ENCODE measurements at regions not wholly inside any gene's neighbourhood (a gene's known extent, or its start where the extent isn't known, plus 50 kb on each side); places are given as distances from the start of the nearest gene placed in this dataset.
"Not testable (repeated sequence)": the region's sequence is repeated elsewhere in the genome, so short reads cannot be mapped to it uniquely, and the experiment has no call there.

GRCh38 chr2:235105821-235106359, 154.1 kb downstream of the SH3BP4 start:
- DNase-seq: no peak

- no peak for DNase-seq
Observed at GRCh38 chr2:235106874-235107639, 155.2 kb downstream of the SH3BP4 start.

DNA sequence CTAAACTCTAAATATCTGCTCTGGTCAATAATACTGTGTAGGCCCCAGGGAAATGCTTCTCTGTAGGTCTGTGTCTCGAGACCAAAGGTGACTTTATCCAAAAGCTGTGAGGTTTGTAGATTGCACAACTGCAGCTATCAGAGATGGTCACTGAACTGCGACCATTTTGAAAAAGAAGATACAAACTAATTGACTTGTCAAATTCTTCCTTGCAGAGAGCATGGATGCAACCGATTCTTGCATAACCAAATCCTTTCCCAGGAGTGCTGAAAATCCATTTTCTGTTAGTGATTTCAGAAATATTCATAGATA, 155.8 kb downstream of the SH3BP4 start:
- DNase-seq: no peak

DNA sequence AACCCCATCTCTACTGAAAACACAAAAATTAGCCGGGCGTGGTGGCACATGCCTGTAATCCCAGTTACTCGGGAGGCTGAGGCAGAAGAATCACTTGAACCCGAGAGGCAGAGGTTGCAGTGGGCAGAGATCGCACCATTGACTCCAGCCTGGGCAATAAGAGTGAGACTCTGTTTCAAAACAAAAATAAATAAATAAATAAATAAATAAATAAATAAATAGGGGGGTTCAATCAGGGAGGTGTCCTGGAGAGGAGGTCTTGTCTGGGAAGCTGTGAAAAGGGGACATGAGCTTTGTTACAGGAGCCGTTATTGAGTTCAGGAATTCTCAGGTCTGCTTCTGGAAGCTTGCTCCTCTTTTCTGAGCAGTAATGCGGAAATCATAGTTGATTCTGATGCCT, 157.7 kb downstream of the SH3BP4 start:
- not testable (repeated sequence) for DNase-seq

- DNase-seq: no peak
Observed at GRCh38 chr2:235112365-235112764, 160.5 kb downstream of the SH3BP4 start.

DNA sequence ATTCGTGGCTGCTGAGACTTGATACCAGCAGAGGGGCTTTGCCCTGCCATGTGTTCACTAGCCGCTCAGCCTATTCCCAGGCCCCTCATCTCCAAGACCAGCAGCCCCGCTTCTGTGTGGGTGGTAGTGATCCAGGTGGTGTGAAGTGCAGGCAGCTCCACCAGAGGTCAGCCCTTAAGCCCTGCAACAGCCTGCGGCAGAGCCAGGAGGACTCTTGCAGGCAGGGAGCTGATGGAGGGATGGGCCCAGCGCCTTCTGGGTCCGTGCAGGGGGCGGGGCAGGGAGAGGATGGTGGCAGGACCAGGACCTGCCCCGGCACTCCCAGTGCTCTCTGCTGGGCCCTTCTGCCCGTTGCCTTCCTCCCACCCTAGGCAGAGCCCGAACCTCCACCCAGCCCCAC, 162.0 kb downstream of the SH3BP4 start:
- DNase-seq: peak; percentile 32

DNA sequence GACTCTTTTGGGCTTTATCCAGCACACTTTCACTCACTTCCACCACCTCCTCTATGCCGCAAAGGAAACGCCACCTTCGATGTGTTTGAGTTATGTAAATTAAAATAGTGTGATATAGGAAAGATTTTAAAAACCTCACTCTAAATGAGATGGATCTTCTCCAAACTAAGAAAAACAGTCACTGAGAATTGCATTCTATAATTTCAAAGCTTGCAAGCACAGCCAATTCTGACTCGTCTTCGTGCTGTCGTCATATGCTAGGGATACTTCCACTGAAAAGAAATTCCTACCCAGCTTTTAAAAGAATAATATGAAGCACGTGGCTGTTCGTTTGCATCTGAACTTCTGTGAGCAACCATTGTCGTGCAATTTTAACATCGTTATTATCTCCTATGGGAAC, 162.5 kb downstream of the SH3BP4 start:
- DNase-seq: no peak

GRCh38 chr2:235115521-235115920, 163.7 kb downstream of the SH3BP4 start:
- DNase-seq: no peak

DNA sequence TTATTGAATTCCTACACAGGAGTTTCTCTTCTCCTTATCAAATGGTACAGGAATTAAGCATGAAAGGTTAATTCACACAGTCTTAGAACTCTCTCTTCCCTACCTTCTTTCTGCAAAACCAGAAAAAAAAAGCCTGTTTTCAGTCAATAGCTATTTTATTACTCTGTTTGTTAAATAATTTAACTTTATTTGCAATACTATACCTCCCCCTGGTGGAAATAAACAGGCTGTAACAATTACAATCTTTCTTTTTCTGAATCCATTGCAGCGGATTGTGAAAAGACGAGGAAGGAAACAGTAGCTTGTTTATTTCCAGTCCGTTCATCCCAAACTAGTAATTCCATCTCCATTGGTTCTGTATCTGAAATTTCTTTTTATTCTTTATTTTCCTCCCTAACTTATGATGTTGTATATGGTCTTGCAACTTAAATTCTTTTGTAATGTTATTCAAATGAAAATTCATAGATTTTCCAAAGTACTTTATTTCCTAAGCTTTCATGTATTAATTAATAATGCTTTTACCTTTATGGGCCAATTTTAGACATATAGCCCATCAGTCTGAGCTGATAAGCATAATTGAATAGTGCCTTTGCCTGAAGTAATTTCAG, 165.2 kb downstream of the SH3BP4 start:
- no peak for DNase-seq

GRCh38 chr2:235126768-235127167, 175.0 kb downstream of the SH3BP4 start:
- DNase-seq: no peak

DNA sequence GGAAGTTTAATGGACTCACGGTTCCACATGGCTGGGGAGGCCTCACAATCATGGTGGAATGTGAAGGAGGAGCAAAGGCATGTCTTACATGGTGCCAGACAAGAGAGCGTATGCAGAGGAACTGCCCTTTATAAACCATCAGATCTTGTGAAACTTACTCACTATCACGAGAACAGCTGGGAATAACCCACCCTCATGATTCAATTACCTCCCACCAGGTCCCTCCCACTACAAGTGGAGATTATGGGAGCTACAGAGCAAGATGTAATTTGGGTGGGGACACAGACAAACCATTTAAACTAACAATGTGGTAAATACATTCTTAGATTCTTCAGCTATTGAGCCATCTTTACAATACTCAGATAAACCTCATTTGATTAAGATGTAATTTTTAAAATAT, 176.1 kb downstream of the SH3BP4 start:
- DNase-seq: no peak

- no peak for DNase-seq
Observed at GRCh38 chr2:235129850-235130249, 178.0 kb downstream of the SH3BP4 start.

- DNase-seq: no peak
Observed at GRCh38 chr2:235131334-235132305, 179.8 kb downstream of the SH3BP4 start.

DNA sequence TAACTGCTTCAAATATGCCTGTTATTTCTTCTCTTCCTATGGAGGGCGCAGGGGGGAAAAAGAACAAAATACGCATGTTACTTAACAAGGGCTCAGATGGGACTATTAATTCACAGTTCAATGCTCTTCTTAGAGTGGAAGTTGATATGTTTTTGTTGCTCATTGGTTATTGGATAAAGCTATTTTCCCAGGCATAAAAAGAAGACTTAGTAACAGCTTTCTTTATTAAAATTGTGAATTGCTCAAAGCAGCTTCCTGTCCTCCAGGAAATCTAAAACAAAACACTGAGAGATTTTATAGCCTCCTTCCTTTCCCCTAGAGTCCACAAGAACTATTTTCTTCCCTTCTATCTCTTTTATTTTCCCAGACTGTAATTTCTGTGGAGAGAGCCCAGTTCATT, 180.8 kb downstream of the SH3BP4 start:
- no peak for DNase-seq

DNA sequence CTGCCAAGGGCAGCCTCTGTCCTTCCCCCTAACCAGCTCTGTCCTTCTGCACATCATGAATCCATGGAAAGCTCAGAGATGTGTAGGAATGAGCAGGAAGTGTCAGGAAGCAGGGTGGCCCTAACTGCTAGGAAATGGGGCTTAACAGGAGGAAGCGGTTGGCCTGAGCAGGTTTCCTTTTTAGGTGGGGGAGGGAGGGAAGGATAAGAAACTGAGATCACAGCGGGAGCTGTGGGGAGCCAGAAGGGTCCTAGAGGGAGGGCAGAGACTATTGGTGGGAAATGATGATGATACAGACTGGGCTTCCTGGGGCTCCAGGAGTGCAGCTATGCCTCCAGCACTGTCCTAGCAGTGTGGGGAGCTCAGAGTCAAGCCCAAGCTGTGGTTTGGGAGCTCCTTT, 182.0 kb downstream of the SH3BP4 start:
- DNase-seq: no peak

- DNase-seq: no peak
Observed at GRCh38 chr2:235134420-235134819, 182.6 kb downstream of the SH3BP4 start.

DNA sequence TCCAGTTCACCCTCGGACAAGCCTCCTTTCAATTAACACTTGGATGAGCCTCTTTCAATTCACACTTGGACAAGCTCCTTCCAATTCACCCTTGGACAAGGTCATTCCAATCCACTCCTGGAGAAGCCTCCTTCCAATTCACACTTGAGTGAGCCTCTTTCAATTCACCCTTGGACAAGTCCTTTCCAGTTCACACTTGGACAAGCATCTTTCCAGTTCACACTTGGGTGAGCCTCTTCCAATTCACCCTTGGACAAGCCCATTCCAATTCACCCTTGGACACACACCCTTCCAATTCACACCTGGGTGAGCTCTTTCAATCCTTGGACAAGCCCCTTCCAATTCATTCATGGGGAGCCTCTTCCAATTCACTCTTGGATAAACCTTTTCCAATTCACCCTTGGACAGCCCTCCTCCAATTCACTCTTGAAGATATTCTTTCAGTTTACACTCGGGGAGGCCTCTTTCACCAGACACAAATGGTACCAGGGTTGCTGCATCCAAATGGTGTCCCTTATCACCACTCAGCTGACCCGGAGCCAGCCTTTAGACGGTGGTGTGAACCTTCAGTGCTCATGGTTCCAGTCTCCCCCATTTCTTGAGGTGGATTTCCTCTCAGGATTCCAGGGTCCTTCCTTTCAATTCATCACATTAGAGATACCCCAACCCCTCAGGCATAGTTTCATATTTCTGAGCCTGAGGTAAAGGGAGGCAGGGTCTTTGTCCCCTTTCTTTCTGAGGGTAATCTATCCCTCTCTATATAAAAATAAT, 183.6 kb downstream of the SH3BP4 start:
- no peak for DNase-seq

GRCh38 chr2:235135990-235136561, 184.3 kb downstream of the SH3BP4 start:
- DNase-seq: peak; percentile 12

- no peak for DNase-seq
Observed at GRCh38 chr2:235138339-235138738, 186.5 kb downstream of the SH3BP4 start.

DNA sequence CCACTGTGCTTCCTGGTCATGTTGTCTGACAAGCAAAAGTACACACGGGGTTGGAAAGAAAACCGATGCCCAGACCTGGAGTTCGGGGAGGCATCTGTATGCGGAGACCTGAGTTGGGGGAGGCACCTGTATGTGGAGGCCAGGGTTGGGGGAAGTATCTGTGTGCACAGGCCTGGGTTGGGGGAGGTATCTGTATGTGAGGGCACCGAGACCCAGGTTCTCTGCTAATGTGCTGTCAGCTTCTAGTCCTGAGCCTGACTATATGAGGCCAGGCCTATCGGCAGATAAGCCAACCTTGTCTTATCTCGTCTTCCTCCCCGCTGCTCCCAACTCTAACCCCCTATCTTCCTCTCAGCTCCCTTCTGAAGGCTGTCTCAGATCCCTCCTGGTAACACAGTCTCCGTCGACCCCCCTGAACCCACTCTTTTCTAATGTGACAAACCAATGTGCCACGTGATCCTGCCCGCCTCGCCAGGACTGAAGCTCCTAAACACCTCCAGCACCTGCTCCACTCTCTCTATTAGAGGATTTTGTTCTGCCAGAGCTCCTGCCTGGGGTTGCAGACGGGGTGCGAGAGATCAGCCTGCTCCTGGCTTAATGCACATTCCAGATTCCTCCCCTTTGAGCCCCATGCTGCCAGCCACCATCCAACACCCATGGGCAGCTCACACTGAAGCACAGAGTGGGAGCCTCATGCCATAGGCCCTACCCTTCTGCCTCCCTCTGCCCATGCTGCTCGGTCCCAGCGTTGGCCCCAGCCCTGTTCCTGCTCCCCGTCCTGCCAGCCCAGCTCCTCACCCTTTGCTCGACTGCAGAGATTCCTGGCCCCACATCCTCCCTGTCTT, 188.4 kb downstream of the SH3BP4 start:
- no peak for DNase-seq

GRCh38 chr2:235140801-235141081, 188.9 kb downstream of the SH3BP4 start:
- no peak for DNase-seq
